ENCODE measurements at regions not wholly inside any gene's neighbourhood (a gene's known extent, or its start where the extent isn't known, plus 50 kb on each side); places are given as distances from the start of the nearest gene placed in this dataset.
A peak's percentile ranks its signal among the peaks of the same experiment; 100 is the strongest.

- 53 to 55% methylated on average over 2 of the region's 2 CpGs for WGBS, 2 donors
- no peaks in the 10 kb centered on the region for H3K27me3 ChIP-seq
- no peak for DNase-seq
Observed at GRCh38 chr2:209102319-209102718, 321.5 kb upstream of the MAP2 start.

GRCh38 chr2:209113026-209113425 lies 310.8 kb upstream of the MAP2 start:
- WGBS, 2 donors: 73 to 85% methylated on average over 6 of the region's 6 CpGs
- intact Hi-C loops (cut with DNase I): no loop called here

More at GRCh38 chr2:209102319-209102718, 321.5 kb upstream of the MAP2 start:
- TF ChIP-seq CTCF (IDR thresholded peaks at IDR 0.05): no peak
- Histone ChIP-seq H3K27ac (no peak overlapping the region), H3K4me3 (no peak overlapping the region), H3K9me3 (peaks cover 0 to 18% (median 0%) of the 10 kb centered on the region in 11 donors), H3K4me1 (no peaks in the 10 kb centered on the region), H3K36me3 (no peaks in the 10 kb centered on the region)
- ATAC-seq: no peak
- intact Hi-C loops (cut with DNase I): no loop called here

GRCh38 chr2:209114588-209115240 lies 309.1 kb upstream of the MAP2 start:
- Histone ChIP-seq H3K27ac (no peak overlapping the region), H3K4me1 (no peaks in the 10 kb centered on the region), H3K27me3 (no peaks in the 10 kb centered on the region), H3K4me3 (no peak overlapping the region), H3K36me3 (no peaks in the 10 kb centered on the region), H3K9me3 (no peaks in the 10 kb centered on the region)
- DNase-seq (no peak), ATAC-seq (no peak)
- TF ChIP-seq CTCF (IDR thresholded peaks at IDR 0.05): no peak
- intact Hi-C loops (cut with DNase I): no loop called here
- WGBS, 2 donors: 64 to 67% methylated on average over 3 of the region's 3 CpGs

More at GRCh38 chr2:209113026-209113425, 310.8 kb upstream of the MAP2 start:
- no peak for ATAC-seq
- DNase-seq: no peak
- TF ChIP-seq CTCF (IDR thresholded peaks at IDR 0.05): no peak
- Histone ChIP-seq H3K4me1 (no peaks in the 10 kb centered on the region), H3K27me3 (no peaks in the 10 kb centered on the region), H3K27ac (no peak overlapping the region), H3K9me3 (peaks cover 0 to 12% (median 0%) of the 10 kb centered on the region in 11 donors), H3K36me3 (no peaks in the 10 kb centered on the region), H3K4me3 (no peak overlapping the region)

- Histone ChIP-seq H3K36me3 (no peaks in the 10 kb centered on the region), H3K27me3 (no peaks in the 10 kb centered on the region), H3K4me1 (no peaks in the 10 kb centered on the region), H3K27ac (no peak overlapping the region), H3K4me3 (no peak overlapping the region), H3K9me3 (peaks cover 0 to 8% (median 0%) of the 10 kb centered on the region in 11 donors)
- ATAC-seq (peak in 1 of 8 donors; percentile 55), DNase-seq (no peak)
- 63 to 73% methylated on average over 2 of the region's 2 CpGs for WGBS, 2 donors
- intact Hi-C loops (cut with DNase I): no loop called here
- TF ChIP-seq CTCF (IDR thresholded peaks at IDR 0.05): no peak
Observed at GRCh38 chr2:209121691-209122090, 302.2 kb upstream of the MAP2 start.

Measured in heart right ventricle (tissue), 16 donors.